Gastrocnemius medialis (tissue), 4 donors: ENCODE measurements at regions not wholly inside any gene's neighbourhood (a gene's known extent, or its start where the extent isn't known, plus 50 kb on each side); places are given as distances from the start of the nearest gene placed in this dataset.

Source experiments
- ATAC-seq, 2 donors: fragments of 150-250 bp; one replicate each; pipeline ENCODE4 v1.9.1; 2016
- DNase-seq, 2 donors: peaks; one replicate each; pipeline ENCODE4 v3.0.0-alpha.2; 2019
- H3K27ac ChIP-seq, 4 donors: fragments of 200-600 bp; sonication (generic); 1 replicate in 1 of 4; 2 replicates in 3 of 4; pipeline ENCODE4 v1.5.1; 2016 to 2018; ENCODE audit warnings: mild to moderate bottlenecking in 2 of 4, moderate library complexity in 1 of 4
- H3K27me3 ChIP-seq, 3 donors: fragments of 200-600 bp; sonication (generic) in 2 of 3; 1 replicate in 1 of 3; 2 replicates in 2 of 3; pipeline versions ENCODE4 v1.5.1 to v1.6.0; 2016 to 2019; ENCODE audit warnings: mild to moderate bottlenecking in 1 of 3, moderate library complexity in 1 of 3
- H3K36me3 ChIP-seq, 2 donors: fragments of 200-600 bp; sonication (generic) in 1 of 2; one replicate each; pipeline ENCODE4 v1.5.1; 2017 to 2018
- H3K4me1 ChIP-seq, 2 donors: fragments of 200-600 bp; sonication (generic) in 1 of 2; one replicate each; pipeline ENCODE4 v1.5.1; 2016 to 2017; ENCODE audit warnings: mild to moderate bottlenecking in 2 of 2
- H3K4me3 ChIP-seq, 4 donors: fragments of 200-600 bp; sonication (generic) in 3 of 4; 1 replicate in 1 of 4; 2 replicates in 3 of 4; pipeline ENCODE4 v1.5.1; 2016 to 2019; ENCODE audit warnings: mild to moderate bottlenecking in 2 of 4
- H3K9me3 ChIP-seq, 3 donors: fragments of 200-600 bp; sonication (generic) in 2 of 3; 1 replicate in 1 of 3; 2 replicates in 2 of 3; pipeline ENCODE4 v1.5.1; 2016 to 2019
- CTCF ChIP-seq, 5 experiments: fragments of 450-650 bp in 3 of 5; fragments of 200-600 bp in 2 of 5; sonication (generic) in 2 of 5; IDR thresholded peaks in 4 of 5; conservative IDR thresholded peaks in 1 of 5; 1 replicate in 4 of 5; 2 replicates in 1 of 5; pipeline ENCODE4 v1.5.1; 2016 to 2019; ENCODE audit warnings: antibody characterized with exemption in 5 of 5, mild to moderate bottlenecking in 3 of 5, moderate library complexity in 3 of 5
- POLR2A ChIP-seq, 2 donors: fragments of 450-650 bp; IDR thresholded peaks; one replicate each; pipeline ENCODE4 v1.6.1; 2017; ENCODE audit warnings: antibody characterized with exemption in 2 of 2, mild to moderate bottlenecking in 2 of 2, moderate library complexity in 2 of 2
- in situ Hi-C, 4 donors: fragments of 200-750 bp; cut with MboI; loops; one replicate each; pipeline versions ENCODE4 v1.15.0 to v1.8.0; 2017; ENCODE audit warnings: low sequenced_read_pairs in 4 of 4
- intact Hi-C: fragments of 100-400 bp; cut with DNase I; formaldehyde crosslinking; loops from one replicate; pipeline ENCODE4 v1.15.1; 2023; ENCODE audit warnings: low total_unique reads

- no peaks in the 10 kb centered on the region for H3K4me1 ChIP-seq
- intact Hi-C loops (no loop called here), in situ Hi-C loops (no loop called here)
- H3K27ac ChIP-seq, result no peak overlapping the region
- DNase-seq, result no peak
- H3K4me3 ChIP-seq, result no peak overlapping the region
- no peak for ATAC-seq
- no peaks in the 10 kb centered on the region for H3K36me3 ChIP-seq
- no peaks in the 10 kb centered on the region for H3K9me3 ChIP-seq
- TF ChIP-seq CTCF (IDR thresholded peaks at IDR 0.05 in 4 of 5, conservative IDR thresholded peaks at IDR 0.05 in 1 of 5) (no peak), POLR2A (IDR thresholded peaks at IDR 0.05) (no peak)
- H3K27me3 ChIP-seq, result no peaks in the 10 kb centered on the region
Observed at GRCh38 chr5:72744136-72744535, 72.3 kb upstream of the TNPO1 start.

- in situ Hi-C loops (no loop called here), intact Hi-C loops (no loop called here)
- H3K9me3 ChIP-seq, result no peaks in the 10 kb centered on the region
- no peak overlapping the region for H3K4me3 ChIP-seq
- no peaks in the 10 kb centered on the region for H3K27me3 ChIP-seq
- no peaks in the 10 kb centered on the region for H3K4me1 ChIP-seq
- ATAC-seq (no peak), DNase-seq (no peak)
- no peaks in the 10 kb centered on the region for H3K36me3 ChIP-seq
- no peak overlapping the region for H3K27ac ChIP-seq
- TF ChIP-seq POLR2A (IDR thresholded peaks at IDR 0.05) (no peak), CTCF (IDR thresholded peaks at IDR 0.05 in 4 of 5, conservative IDR thresholded peaks at IDR 0.05 in 1 of 5) (no peak)
Observed at GRCh38 chr5:72741805-72742204, 74.7 kb upstream of the TNPO1 start.

DNA sequence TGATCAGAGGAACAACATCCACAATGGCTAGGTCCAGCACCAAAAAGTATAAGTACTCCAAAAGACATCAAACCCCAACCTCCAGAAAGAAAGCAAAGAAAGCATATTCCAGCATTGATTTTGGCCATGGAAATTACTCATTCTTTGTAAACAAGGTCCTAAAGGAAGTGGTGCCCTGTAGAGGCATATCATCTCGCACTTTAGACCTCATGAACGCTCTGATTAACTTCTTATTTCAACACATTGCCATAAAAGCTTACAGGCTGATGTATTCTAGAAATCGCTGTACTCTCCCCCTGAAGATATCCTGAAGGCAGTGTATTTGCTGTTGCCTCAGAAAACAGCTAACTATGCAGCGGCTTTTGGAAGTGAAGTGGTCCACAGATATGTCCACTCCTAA is 82.7 kb upstream of the TNPO1 start:
- no peak for TF ChIP-seq POLR2A (IDR thresholded peaks at IDR 0.05)
- TF ChIP-seq CTCF (IDR thresholded peaks at IDR 0.05 in 4 of 5, conservative IDR thresholded peaks at IDR 0.05 in 1 of 5), result no peak
- ATAC-seq (no peak), DNase-seq (no peak)
- intact Hi-C loops, result no loop called here
- no peaks in the 10 kb centered on the region for H3K4me1 ChIP-seq
- no peaks in the 10 kb centered on the region for H3K27me3 ChIP-seq
- no peaks in the 10 kb centered on the region for H3K9me3 ChIP-seq
- H3K36me3 ChIP-seq, result no peaks in the 10 kb centered on the region
- H3K4me3 ChIP-seq, result no peak overlapping the region
- no peak overlapping the region for H3K27ac ChIP-seq
- in situ Hi-C loops, result no loop called here

DNA sequence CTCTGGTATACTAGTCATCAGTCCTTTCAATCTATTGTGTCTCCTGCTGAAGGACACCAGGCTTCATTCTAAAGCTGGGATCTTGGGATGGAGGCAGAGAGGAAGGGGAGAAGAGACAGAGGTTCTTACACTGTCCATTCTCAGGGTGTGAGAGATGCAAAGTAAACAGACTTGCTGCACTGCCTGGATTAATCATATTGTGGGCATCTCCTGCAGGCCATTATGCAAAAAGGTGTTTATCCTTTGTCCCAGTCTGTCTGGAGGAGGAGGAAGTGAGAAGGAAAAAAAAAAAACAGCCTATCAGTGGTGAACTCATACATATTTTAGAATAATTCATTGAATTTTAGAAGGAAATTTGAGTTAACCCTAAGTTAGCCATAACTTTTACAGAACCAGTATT is 92.9 kb upstream of the TNPO1 start:
- H3K4me3 ChIP-seq, result no peak overlapping the region
- H3K4me1 ChIP-seq, result no peaks in the 10 kb centered on the region
- H3K9me3 ChIP-seq, result no peaks in the 10 kb centered on the region
- in situ Hi-C loops, result no loop called here
- no peaks in the 10 kb centered on the region for H3K27me3 ChIP-seq
- no peaks in the 10 kb centered on the region for H3K36me3 ChIP-seq
- no peak overlapping the region for H3K27ac ChIP-seq
- TF ChIP-seq POLR2A (IDR thresholded peaks at IDR 0.05) (no peak), CTCF (IDR thresholded peaks at IDR 0.05 in 4 of 5, conservative IDR thresholded peaks at IDR 0.05 in 1 of 5) (no peak)
- ATAC-seq (no peak), DNase-seq (no peak)
- intact Hi-C loops, result loop anchor here (5.0 kb wide), 1 partner anchor 626 kb away; no protein-coding TSS in a partner anchor

GRCh38 chr5:72722792-72723452 is 93.5 kb upstream of the TNPO1 start:
- no peaks in the 10 kb centered on the region for H3K9me3 ChIP-seq
- DNase-seq, result no peak
- no peaks in the 10 kb centered on the region for H3K4me1 ChIP-seq
- H3K27me3 ChIP-seq, result no peaks in the 10 kb centered on the region
- H3K36me3 ChIP-seq, result no peaks in the 10 kb centered on the region
- in situ Hi-C loops, result no loop called here
- H3K27ac ChIP-seq, result no peak overlapping the region
- H3K4me3 ChIP-seq, result no peak overlapping the region
- no peak for ATAC-seq
- intact Hi-C loops, result loop anchor here (5.0 kb wide), 1 partner anchor 626 kb away; no protein-coding TSS in a partner anchor
- TF ChIP-seq POLR2A (IDR thresholded peaks at IDR 0.05), result no peak
- no peak for TF ChIP-seq CTCF (IDR thresholded peaks at IDR 0.05 in 4 of 5, conservative IDR thresholded peaks at IDR 0.05 in 1 of 5)
